Transverse colon (tissue), 4 donors: ENCODE measurements at regions not wholly inside any gene's neighbourhood (a gene's known extent, or its start where the extent isn't known, plus 50 kb on each side); places are given as distances from the start of the nearest gene placed in this dataset.

ENCODE experiments used
- DNase-seq: peaks from one replicate; pipeline ENCODE4 v3.0.0-alpha.2; 2019
- H3K27ac ChIP-seq, 4 donors: fragments of 200-600 bp; sonication (generic); 2 replicates each; pipeline ENCODE4 v1.5.1; 2016 to 2018; ENCODE audit warnings: inconsistent platforms in 4 of 4
- H3K27me3 ChIP-seq: fragments of 200-600 bp; sonication (generic); 2 replicates; pipeline ENCODE4 v1.5.1; 2017; ENCODE audit warnings: inconsistent platforms
- H3K36me3 ChIP-seq, 4 donors: fragments of 200-600 bp; sonication (generic); 2 replicates each; pipeline ENCODE4 v1.5.1; 2017 to 2019; ENCODE audit warnings: inconsistent platforms in 4 of 4
- H3K4me1 ChIP-seq, 4 donors: fragments of 200-600 bp; sonication (generic); 2 replicates each; pipeline ENCODE4 v1.5.1; 2017 to 2020; ENCODE audit warnings: inconsistent platforms in 4 of 4
- H3K4me3 ChIP-seq, 4 donors: fragments of 200-600 bp; sonication (generic); 1 replicate in 1 of 4; 2 replicates in 3 of 4; pipeline versions ENCODE4 v1.5.1 to v1.6.1; 2017 to 2019; ENCODE audit warnings: inconsistent platforms in 4 of 4
- H3K9me3 ChIP-seq, 2 donors: fragments of 200-600 bp; sonication (generic); 2 replicates each; pipeline ENCODE4 v1.5.1; 2017 to 2019; ENCODE audit warnings: inconsistent platforms in 2 of 2
- EP300 ChIP-seq: sonication (generic); formaldehyde crosslinking; IDR thresholded peaks from one replicate; pipeline ENCODE4 v1.6.1; 2017; ENCODE audit warnings: antibody characterized with exemption, low read depth
- POLR2A ChIP-seq: fragments of 450-650 bp; IDR thresholded peaks from one replicate; pipeline ENCODE4 v1.6.1; 2016; ENCODE audit warnings: antibody characterized with exemption, mild to moderate bottlenecking, moderate library complexity
- POLR2AphosphoS5 ChIP-seq, 3 donors: sonication (generic); formaldehyde crosslinking; IDR thresholded peaks; one replicate each; pipeline ENCODE4 v1.6.1; 2016; ENCODE audit warnings: antibody characterized with exemption in 3 of 3
- whole genome bisulfite sequencing, 2 donors: methylation state at CpG; one replicate each; pipeline ENCODE4 v1.1.5; 2018; ENCODE audit warnings: low coverage in 1 of 2; 5-methylcytosine and 5-hydroxymethylcytosine counted together
- in situ Hi-C, 4 donors: fragments of 200-750 bp; cut with MboI; loops; one replicate each; pipeline versions ENCODE4 v1.15.0 to v1.15.1; 2017; ENCODE audit warnings: low sequenced_read_pairs in 3 of 4, low pct_ligation_motif_present in 1 of 4, low pct_unique_long_range_greater_than_20kb in 1 of 4
- intact Hi-C: fragments of 100-400 bp; cut with DNase I; formaldehyde crosslinking; loops from one replicate; pipeline ENCODE4 v1.15.1; 2023; ENCODE audit warnings: low total_unique reads
- TF ChIP-seq, protein P1 (sequence below), 5 experiments: fragments of 200-600 bp in 3 of 5; fragments of 450-650 bp in 2 of 5; sonication (generic) in 3 of 5; IDR thresholded peaks; 1 replicate in 2 of 5; 2 replicates in 3 of 5; pipeline ENCODE4 v1.5.1; 2016 to 2017; ENCODE audit warnings: antibody characterized with exemption in 5 of 5, inconsistent platforms in 3 of 5, mild to moderate bottlenecking in 2 of 5, moderate library complexity in 1 of 5

DNA sequence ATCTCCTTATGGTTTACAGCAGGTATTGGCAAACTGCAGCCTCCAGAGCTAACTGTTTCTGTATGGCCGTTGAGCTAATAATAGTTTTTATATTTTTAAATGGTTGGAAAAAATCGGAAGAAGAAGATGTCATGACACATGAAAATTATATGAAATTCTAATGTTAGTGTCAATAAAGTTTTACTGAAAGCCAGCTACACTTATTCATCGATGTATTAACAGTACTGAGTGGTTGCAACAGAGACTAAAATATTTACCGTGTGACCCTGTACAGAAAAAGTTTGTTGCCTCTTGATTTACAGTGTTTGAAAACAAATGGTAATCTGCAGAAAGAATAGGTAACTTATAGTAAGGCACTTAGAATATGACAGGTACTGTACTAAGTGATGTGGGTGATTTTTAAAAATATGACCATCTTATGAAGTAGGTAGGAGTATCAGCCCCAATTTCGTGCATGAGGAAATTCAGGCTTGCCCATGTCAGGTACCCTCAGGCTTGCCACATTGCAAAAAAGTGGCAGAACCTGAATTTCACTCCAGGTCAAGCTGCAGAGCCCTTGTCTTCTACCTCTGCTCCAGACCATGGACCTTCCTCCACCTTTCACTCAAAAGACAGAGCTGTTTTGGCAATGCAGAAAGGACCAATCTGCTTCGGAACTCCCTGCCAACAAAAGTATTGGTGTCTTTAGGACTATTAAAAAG is 311.9 kb upstream of the RUNX1 start:
- H3K9me3 ChIP-seq = no peaks in the 10 kb centered on the region
- peaks cover 0 to 4% (median 0%) of the 10 kb centered on the region in 4 donors for H3K4me1 ChIP-seq
- TF ChIP-seq EP300 = no peak
- TF ChIP-seq, protein P1, sequence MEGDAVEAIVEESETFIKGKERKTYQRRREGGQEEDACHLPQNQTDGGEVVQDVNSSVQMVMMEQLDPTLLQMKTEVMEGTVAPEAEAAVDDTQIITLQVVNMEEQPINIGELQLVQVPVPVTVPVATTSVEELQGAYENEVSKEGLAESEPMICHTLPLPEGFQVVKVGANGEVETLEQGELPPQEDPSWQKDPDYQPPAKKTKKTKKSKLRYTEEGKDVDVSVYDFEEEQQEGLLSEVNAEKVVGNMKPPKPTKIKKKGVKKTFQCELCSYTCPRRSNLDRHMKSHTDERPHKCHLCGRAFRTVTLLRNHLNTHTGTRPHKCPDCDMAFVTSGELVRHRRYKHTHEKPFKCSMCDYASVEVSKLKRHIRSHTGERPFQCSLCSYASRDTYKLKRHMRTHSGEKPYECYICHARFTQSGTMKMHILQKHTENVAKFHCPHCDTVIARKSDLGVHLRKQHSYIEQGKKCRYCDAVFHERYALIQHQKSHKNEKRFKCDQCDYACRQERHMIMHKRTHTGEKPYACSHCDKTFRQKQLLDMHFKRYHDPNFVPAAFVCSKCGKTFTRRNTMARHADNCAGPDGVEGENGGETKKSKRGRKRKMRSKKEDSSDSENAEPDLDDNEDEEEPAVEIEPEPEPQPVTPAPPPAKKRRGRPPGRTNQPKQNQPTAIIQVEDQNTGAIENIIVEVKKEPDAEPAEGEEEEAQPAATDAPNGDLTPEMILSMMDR (IDR thresholded peaks at IDR 0.05) = no peak
- no peak for TF ChIP-seq POLR2AphosphoS5 (IDR thresholded peaks at IDR 0.05)
- no peak for TF ChIP-seq POLR2A
- WGBS, 2 donors = 86 to 88% methylated on average over 6 of the region's 6 CpGs
- in situ Hi-C loops (no loop called here), intact Hi-C loops (no loop called here)
- no peak overlapping the region for H3K27ac ChIP-seq
- H3K27me3 ChIP-seq = no peaks in the 10 kb centered on the region
- DNase-seq = no peak
- H3K4me3 ChIP-seq = no peak overlapping the region
- H3K36me3 ChIP-seq = no peaks in the 10 kb centered on the region

DNA sequence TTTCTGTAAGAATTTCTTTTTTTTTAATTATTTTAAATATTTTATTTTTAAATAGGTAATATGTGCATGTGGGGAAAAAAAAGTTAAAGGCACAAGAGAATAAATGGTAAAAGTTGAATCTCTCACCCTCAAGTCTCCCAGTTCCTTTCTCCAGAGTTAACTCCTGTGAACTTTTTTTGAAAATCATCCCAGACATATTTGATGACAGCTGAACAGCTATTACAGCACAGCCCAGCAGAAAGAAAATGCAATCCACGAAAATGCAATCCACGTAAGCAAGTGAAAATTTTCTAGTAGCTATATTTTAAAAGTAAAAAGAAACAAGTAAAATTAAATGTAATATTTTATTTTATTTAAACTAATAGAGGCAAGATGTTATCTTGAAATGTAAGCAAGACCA is 310.0 kb upstream of the RUNX1 start:
- no peaks in the 10 kb centered on the region for H3K36me3 ChIP-seq
- no peak overlapping the region for H3K27ac ChIP-seq
- no peak overlapping the region for H3K4me3 ChIP-seq
- peaks cover 0 to 4% (median 0%) of the 10 kb centered on the region in 4 donors for H3K4me1 ChIP-seq
- 75 to 80% methylated on average over 2 of the region's 2 CpGs for WGBS, 2 donors
- no peak for TF ChIP-seq POLR2AphosphoS5 (IDR thresholded peaks at IDR 0.05)
- TF ChIP-seq, protein P1 (IDR thresholded peaks at IDR 0.05) = no peak
- no peak for TF ChIP-seq EP300
- TF ChIP-seq POLR2A = no peak
- H3K9me3 ChIP-seq = no peaks in the 10 kb centered on the region
- intact Hi-C loops (no loop called here), in situ Hi-C loops (no loop called here)
- DNase-seq = no peak
- H3K27me3 ChIP-seq = no peaks in the 10 kb centered on the region

DNA sequence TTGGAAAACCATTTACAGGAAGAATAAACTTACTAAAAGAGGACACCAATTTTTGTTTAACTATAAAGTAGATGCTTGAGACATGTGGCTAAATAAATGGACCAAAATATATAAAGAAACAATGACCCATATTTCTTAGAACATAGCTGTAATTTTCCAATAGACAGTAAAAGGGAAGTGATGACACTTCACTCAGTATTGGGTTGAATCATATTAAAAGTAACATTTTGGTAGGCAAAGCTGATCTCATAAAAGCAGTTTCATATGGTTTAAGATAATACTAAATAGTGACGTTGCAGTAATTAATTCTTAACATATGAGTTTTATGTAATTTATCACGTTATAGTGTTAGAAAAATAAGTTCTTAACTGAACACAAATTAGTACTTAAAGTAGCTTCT is 308.9 kb upstream of the RUNX1 start:
- DNase-seq = no peak
- TF ChIP-seq POLR2A = no peak
- TF ChIP-seq, protein P1 (IDR thresholded peaks at IDR 0.05) = no peak
- TF ChIP-seq POLR2AphosphoS5 (IDR thresholded peaks at IDR 0.05) = no peak
- no peak for TF ChIP-seq EP300
- no peaks in the 10 kb centered on the region for H3K9me3 ChIP-seq
- peaks cover 0 to 4% (median under 1%) of the 10 kb centered on the region in 4 donors for H3K4me1 ChIP-seq
- no peaks in the 10 kb centered on the region for H3K36me3 ChIP-seq
- H3K4me3 ChIP-seq = no peak overlapping the region
- no peaks in the 10 kb centered on the region for H3K27me3 ChIP-seq
- in situ Hi-C loops (no loop called here), intact Hi-C loops (no loop called here)
- no peak overlapping the region for H3K27ac ChIP-seq
- WGBS, 2 donors = 61 to 64% methylated on average over 2 of the region's 2 CpGs

DNA sequence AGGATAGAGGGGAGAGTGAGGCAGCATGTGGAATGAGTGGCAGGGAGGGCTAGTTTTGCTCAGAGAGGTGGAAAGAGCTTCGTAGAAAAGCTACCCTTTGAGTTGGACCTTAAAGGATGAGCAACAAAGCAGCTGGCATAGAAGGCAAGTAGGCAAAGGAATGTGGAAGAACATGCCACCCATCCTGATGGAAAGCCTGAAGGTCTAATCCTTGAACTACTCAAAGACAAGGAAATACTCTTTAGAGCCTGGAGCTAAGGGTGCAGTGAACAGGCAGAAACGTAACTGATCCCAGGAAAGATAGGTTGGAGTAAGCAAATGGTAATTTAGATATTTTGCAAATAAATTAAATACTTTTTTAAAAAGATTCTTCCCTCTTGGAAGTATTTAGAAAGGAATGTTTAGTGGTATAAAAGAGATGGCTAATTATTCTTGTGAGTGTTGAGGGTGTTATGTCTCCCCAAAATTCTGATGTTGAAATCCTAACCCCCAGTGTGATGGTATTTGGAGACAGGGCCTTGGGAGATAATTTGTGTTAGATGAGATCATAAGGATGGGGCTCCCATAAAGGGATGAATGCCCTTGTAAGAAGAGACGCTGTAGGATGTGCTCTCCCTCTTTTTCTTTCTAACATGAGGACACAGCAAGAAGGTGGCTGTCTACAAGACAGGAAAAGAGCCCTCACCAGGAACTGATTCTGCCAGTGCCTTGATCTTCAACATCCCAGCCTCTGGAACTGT is 308.1 kb upstream of the RUNX1 start:
- peaks cover 0 to 4% (median 1%) of the 10 kb centered on the region in 4 donors for H3K4me1 ChIP-seq
- H3K9me3 ChIP-seq = no peaks in the 10 kb centered on the region
- no peak overlapping the region for H3K27ac ChIP-seq
- DNase-seq = no peak
- intact Hi-C loops (no loop called here), in situ Hi-C loops (no loop called here)
- no peaks in the 10 kb centered on the region for H3K36me3 ChIP-seq
- TF ChIP-seq POLR2A = no peak
- TF ChIP-seq, protein P1 (IDR thresholded peaks at IDR 0.05) = no peak
- no peak for TF ChIP-seq EP300
- no peak for TF ChIP-seq POLR2AphosphoS5 (IDR thresholded peaks at IDR 0.05)
- H3K4me3 ChIP-seq = no peak overlapping the region
- 87 to 89% methylated on average over 3 of the region's 3 CpGs for WGBS, 2 donors
- no peaks in the 10 kb centered on the region for H3K27me3 ChIP-seq
